ENCODE measurements at regions not wholly inside any gene's neighbourhood (a gene's known extent, or its start where the extent isn't known, plus 50 kb on each side); places are given as distances from the start of the nearest gene placed in this dataset.

- no peaks in the 10 kb centered on the region for H3K9me3 ChIP-seq (ENCODE audit: control insufficient read depth, insufficient read depth, low read depth, low read length)
- H4K20me1 ChIP-seq (ENCODE audit: control insufficient read depth, extremely low read depth, insufficient read depth, low read length): no peaks in the 10 kb centered on the region
- H3K79me2 ChIP-seq (ENCODE audit: control insufficient read depth, insufficient read depth, low read length): no peaks in the 10 kb centered on the region
- no peak overlapping the region for H3K9ac ChIP-seq (ENCODE audit: insufficient read depth, low read length)
- H2AFZ ChIP-seq (ENCODE audit: low read length): no peak overlapping the region
- H3K4me3 ChIP-seq (replicated peaks in 1 of 4; ENCODE audit: control extremely low read depth in 1 of 4, insufficient read depth in 1 of 4, low read depth in 3 of 4, low read length in 4 of 4): no peak overlapping the region
- no peaks in the 10 kb centered on the region for H3K27me3 ChIP-seq (ENCODE audit: control insufficient read depth, insufficient read depth, low read length)
- H3K36me3 ChIP-seq (ENCODE audit: control insufficient read depth, insufficient read depth, low read length): no peaks in the 10 kb centered on the region
- H3K27ac ChIP-seq (ENCODE audit: insufficient read depth, low read length): no peak overlapping the region
- TF ChIP-seq EZH2 (IDR thresholded peaks at IDR 0.05; ENCODE audit: low read length, missing control alignments): no peak
- TF ChIP-seq, protein P1, sequence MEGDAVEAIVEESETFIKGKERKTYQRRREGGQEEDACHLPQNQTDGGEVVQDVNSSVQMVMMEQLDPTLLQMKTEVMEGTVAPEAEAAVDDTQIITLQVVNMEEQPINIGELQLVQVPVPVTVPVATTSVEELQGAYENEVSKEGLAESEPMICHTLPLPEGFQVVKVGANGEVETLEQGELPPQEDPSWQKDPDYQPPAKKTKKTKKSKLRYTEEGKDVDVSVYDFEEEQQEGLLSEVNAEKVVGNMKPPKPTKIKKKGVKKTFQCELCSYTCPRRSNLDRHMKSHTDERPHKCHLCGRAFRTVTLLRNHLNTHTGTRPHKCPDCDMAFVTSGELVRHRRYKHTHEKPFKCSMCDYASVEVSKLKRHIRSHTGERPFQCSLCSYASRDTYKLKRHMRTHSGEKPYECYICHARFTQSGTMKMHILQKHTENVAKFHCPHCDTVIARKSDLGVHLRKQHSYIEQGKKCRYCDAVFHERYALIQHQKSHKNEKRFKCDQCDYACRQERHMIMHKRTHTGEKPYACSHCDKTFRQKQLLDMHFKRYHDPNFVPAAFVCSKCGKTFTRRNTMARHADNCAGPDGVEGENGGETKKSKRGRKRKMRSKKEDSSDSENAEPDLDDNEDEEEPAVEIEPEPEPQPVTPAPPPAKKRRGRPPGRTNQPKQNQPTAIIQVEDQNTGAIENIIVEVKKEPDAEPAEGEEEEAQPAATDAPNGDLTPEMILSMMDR (conservative IDR thresholded peaks at IDR 0.05 in 1 of 2, IDR thresholded peaks at IDR 0.05 in 1 of 2; ENCODE audit: low read depth in 1 of 2, low read length in 2 of 2): no peak
- no peaks in the 10 kb centered on the region for H3K4me1 ChIP-seq (ENCODE audit: control insufficient read depth, extremely low read depth, insufficient read depth, low read length)
- H3K4me2 ChIP-seq (ENCODE audit: extremely low read depth, insufficient read depth, low read length): no peak overlapping the region
- DNase-seq (ENCODE audit: low read depth in 2 of 2): no peak
These were observed 1058.7 kb upstream of the KLHL29 start for GRCh38 chr2:22326250-22326649.

DNA sequence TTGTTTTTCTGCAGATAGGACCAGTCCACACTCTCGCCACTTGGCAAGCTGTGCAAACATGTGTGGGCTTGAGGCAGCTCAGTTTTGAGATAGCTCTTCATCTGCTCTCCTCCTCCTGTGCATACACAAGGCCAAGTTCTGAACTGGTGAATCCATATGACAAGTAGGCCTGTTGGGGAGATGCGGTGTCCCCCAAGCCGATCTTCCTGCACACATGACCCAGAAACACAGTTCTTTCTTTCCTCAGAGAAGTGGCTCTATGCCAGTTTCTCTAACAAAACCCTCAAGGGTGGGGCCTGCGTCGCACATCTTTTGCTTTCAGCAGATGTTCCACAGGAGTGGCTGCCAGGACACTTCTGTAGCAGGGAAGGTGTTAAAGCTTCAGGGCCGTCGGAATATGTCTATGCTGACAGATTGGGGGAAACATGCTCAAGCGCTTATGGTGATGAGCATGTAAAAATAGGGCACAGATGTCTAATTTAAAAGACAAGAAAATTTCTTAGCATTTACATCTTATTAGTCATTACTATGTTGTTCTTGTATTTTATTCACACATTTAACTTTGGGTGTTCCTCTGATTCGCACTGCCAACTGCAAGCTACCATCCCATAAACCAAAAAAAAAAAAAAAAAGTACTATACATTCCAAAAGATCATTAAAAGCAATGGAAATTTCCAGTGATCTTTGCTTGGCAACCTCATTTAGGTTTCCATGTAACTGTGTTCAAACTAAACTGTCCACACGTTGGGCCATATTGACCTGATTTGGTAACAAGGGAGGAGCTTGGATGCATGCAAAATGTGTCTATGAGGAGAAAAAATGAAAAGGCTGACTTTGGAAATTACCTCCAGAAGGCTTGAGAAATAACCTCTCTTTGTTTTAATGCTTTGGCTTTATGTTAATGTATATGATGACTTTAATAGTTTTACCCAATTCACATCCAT is 1055.5 kb upstream of the KLHL29 start:
- H3K79me2 ChIP-seq (ENCODE audit: control insufficient read depth, insufficient read depth, low read length): no peaks in the 10 kb centered on the region
- H3K4me3 ChIP-seq (replicated peaks in 1 of 4; ENCODE audit: control extremely low read depth in 1 of 4, insufficient read depth in 1 of 4, low read depth in 3 of 4, low read length in 4 of 4): no peak overlapping the region
- no peaks in the 10 kb centered on the region for H4K20me1 ChIP-seq (ENCODE audit: control insufficient read depth, extremely low read depth, insufficient read depth, low read length)
- H3K9me3 ChIP-seq (ENCODE audit: control insufficient read depth, insufficient read depth, low read depth, low read length): no peaks in the 10 kb centered on the region
- H3K9ac ChIP-seq (ENCODE audit: insufficient read depth, low read length): no peak overlapping the region
- DNase-seq (ENCODE audit: low read depth in 2 of 2): no peak
- H3K27ac ChIP-seq (ENCODE audit: insufficient read depth, low read length): no peak overlapping the region
- H2AFZ ChIP-seq (ENCODE audit: low read length): no peak overlapping the region
- no peak overlapping the region for H3K4me2 ChIP-seq (ENCODE audit: extremely low read depth, insufficient read depth, low read length)
- TF ChIP-seq, protein P1 (conservative IDR thresholded peaks at IDR 0.05 in 1 of 2, IDR thresholded peaks at IDR 0.05 in 1 of 2; ENCODE audit: low read depth in 1 of 2, low read length in 2 of 2): no peak
- no peak for TF ChIP-seq EZH2 (IDR thresholded peaks at IDR 0.05; ENCODE audit: low read length, missing control alignments)
- H3K4me1 ChIP-seq (ENCODE audit: control insufficient read depth, extremely low read depth, insufficient read depth, low read length): no peaks in the 10 kb centered on the region
- no peaks in the 10 kb centered on the region for H3K27me3 ChIP-seq (ENCODE audit: control insufficient read depth, insufficient read depth, low read length)
- H3K36me3 ChIP-seq (ENCODE audit: control insufficient read depth, insufficient read depth, low read length): no peaks in the 10 kb centered on the region

GRCh38 chr2:22336414-22336813 is 1048.6 kb upstream of the KLHL29 start:
- H4K20me1 ChIP-seq (ENCODE audit: control insufficient read depth, extremely low read depth, insufficient read depth, low read length): no peaks in the 10 kb centered on the region
- H3K79me2 ChIP-seq (ENCODE audit: control insufficient read depth, insufficient read depth, low read length): no peaks in the 10 kb centered on the region
- H2AFZ ChIP-seq (ENCODE audit: low read length): no peak overlapping the region
- H3K4me2 ChIP-seq (ENCODE audit: extremely low read depth, insufficient read depth, low read length): no peak overlapping the region
- H3K27ac ChIP-seq (ENCODE audit: insufficient read depth, low read length): no peak overlapping the region
- no peak for TF ChIP-seq EZH2 (IDR thresholded peaks at IDR 0.05; ENCODE audit: low read length, missing control alignments)
- TF ChIP-seq, protein P1 (conservative IDR thresholded peaks at IDR 0.05 in 1 of 2, IDR thresholded peaks at IDR 0.05 in 1 of 2; ENCODE audit: low read depth in 1 of 2, low read length in 2 of 2): no peak
- no peak overlapping the region for H3K4me3 ChIP-seq (replicated peaks in 1 of 4; ENCODE audit: control extremely low read depth in 1 of 4, insufficient read depth in 1 of 4, low read depth in 3 of 4, low read length in 4 of 4)
- H3K4me1 ChIP-seq (ENCODE audit: control insufficient read depth, extremely low read depth, insufficient read depth, low read length): no peaks in the 10 kb centered on the region
- DNase-seq (ENCODE audit: low read depth in 2 of 2): no peak
- no peaks in the 10 kb centered on the region for H3K9me3 ChIP-seq (ENCODE audit: control insufficient read depth, insufficient read depth, low read depth, low read length)
- H3K27me3 ChIP-seq (ENCODE audit: control insufficient read depth, insufficient read depth, low read length): no peaks in the 10 kb centered on the region
- no peaks in the 10 kb centered on the region for H3K36me3 ChIP-seq (ENCODE audit: control insufficient read depth, insufficient read depth, low read length)
- H3K9ac ChIP-seq (ENCODE audit: insufficient read depth, low read length): no peak overlapping the region
